HG02840 (cell line): ENCODE measurements at regions not wholly inside any gene's neighbourhood (a gene's known extent, or its start where the extent isn't known, plus 50 kb on each side); places are given as distances from the start of the nearest gene placed in this dataset.

ENCODE experiments used
- ATAC-seq: cut with Tn5 transposase; IDR thresholded peaks from one replicate; pipeline ENCODE4 v1.9.1; 2021; ENCODE audit warnings: mild to moderate bottlenecking, moderate library complexity, moderate number of reproducible peaks; ENCODE audit not compliant: unreplicated experiment, low FRiP score

DNA sequence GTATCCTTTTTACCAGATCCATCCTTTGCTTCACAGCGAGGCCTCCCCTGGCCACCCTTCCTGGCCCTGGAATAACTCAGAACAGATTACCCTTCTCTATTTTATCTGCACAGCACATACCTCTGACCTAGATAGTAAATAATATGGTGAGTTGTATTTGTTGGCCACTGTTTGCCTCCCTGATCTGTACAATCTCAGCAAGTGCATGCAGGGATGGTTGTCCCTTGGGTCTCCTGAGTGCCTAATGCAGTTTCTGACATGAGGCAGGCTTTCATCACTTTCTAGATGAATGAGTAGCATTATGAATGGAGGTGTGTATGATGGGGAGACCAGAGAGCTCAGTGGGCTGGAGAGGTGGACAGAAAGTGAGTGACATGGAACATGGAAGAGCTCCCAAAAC, 525.1 kb upstream of the IGFBP3 start:
- ATAC-seq = no peak

DNA sequence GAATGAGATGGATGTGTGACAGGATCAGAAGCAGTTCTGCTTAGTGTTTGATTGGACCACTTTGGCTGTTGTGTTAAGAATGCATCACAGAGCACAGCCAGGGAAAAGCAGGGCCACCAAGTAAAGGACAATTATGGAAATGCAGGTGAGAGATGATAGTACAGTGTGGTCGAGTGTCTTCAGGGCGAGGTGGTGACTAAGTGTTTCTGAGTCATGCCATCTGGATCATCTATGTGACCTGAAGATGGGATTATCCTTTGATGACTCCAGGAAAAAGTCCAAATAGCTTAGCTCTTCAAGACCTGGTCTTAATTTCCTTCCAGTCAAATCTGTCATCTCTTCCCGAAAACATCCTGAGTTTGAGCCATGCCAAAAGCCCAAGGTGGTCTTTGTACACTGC, 523.2 kb upstream of the IGFBP3 start:
- ATAC-seq = no peak

DNA sequence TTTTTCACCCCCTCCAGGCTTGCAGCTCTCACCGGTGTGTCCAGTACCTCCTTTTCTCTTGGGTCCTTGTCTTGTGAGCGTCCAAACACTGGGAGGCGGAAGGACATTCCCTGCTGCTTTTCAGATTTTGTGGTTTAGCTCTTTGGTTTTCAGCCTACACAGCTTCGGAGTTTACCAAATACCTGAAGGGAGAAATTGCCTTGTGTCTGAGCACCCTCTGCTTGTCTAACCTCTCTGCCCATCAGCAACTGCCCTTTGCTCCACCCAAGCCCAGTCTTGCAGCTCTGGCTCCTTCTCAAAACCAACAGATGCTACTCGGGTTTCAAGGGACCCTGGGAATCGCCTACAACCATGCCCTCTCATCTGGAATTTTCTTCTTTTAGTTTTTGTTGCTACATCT, 519.1 kb upstream of the IGFBP3 start:
- no peak for ATAC-seq

DNA sequence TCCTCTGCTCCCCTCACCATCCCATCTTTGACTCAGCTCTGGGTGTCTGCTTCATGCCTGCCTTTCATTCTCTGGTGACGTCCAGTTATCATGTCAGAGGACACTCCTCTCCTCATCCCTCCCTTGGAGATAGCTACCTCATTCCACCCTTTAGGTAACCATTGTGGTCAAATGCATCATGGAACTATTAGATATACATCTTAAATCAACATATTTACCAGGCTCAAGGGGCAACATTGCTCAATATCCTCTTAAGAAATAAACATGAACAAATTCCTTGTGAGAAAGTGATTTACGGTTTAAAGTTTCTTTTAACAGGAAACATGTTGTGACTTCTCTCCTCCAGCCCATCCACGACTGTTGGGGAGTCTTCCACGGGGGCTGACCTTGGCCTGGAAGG, 511.6 kb upstream of the IGFBP3 start:
- no peak for ATAC-seq

DNA sequence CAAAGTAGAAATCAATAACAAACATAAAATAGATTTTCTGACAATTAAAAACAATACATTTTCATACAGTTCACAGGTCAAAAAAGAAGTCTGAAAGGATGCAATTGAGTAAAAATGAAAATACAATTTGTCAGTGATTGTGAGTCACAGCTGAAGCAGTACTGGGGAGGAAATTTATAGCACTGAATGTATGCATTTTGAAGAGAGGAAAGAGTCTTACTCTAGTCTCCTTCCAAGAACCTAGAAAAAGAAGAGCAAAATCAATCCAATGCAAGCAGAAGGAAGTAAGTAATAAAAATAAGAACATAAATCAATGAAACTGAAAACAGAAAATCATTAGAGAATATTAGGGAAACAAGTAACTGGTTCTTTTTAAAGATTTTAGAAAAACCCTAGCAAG, 507.2 kb upstream of the IGFBP3 start:
- no peak for ATAC-seq

DNA sequence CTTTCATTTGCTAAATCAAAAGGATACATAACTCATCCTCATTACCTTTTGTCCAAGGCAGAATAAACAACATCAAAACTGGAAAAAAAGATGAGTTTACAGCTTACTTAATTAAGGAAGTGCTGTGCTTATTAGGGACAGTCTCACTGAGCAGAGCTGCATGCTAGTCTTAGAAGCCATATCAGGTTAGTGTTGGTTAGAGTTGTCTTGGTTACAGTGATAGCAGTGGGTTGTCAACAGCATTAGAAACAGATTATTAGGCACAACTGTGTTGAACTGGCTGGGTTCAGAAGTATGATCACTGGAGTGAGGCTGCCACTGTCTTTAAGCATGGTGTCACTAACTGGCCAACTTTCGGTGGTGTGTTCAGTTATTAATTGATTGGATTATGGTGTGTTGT, 503.9 kb upstream of the IGFBP3 start:
- no peak for ATAC-seq

DNA sequence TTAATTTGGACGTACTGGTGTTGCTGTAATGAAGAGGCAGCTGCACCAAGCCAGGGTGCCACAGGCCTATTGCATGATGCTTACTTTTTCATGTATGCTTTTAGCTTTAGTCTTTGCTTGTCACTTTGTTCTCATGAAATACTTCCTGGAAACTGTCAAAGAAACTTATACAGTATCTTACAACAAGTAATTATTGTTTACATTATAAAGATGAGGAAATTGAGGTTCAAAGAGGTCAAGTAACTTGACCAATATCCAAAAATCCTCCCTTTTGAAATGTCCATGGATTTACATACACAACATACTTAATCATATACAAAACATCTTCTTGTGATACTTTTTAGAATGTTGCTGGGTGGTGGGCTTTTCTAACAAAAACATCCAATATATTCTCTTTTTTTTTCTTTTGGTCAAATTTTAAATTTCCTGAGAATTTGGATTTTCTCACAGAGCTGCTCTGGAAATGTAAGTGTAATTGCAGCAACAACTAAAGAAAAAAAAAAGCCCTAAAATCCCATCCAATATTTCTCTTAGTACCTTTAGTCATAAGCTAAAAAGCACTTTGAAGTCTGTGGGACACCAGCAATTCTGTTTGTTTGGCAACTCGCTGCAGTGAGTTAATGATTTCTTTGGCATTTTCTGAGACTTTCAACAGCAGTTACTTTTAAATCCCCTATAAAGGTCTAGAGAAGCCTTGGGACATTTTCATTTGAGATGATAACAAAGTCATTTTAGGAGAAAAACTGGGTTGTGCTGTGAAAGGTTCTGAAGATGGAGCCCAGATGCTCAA, 500.6 kb upstream of the IGFBP3 start:
- no peak for ATAC-seq

DNA sequence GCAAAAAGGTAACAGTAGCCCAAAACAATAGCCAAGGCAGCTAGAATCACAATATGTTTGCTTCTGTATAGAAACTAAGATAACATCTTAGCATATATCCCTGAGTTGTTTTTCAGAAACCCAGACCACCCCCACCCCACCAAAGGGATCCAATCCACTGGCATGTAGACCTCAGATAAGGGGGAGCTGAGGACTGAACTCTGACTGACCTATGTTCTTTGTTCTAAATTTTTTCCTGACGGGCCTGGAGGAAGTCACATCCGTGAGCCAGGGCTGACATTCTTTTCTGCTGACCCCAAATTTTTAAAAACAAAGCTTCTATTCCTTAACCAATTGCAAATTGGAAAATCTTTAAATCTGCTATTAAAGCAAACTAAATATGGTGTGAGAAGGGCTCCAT, 493.9 kb upstream of the IGFBP3 start:
- ATAC-seq = no peak

DNA sequence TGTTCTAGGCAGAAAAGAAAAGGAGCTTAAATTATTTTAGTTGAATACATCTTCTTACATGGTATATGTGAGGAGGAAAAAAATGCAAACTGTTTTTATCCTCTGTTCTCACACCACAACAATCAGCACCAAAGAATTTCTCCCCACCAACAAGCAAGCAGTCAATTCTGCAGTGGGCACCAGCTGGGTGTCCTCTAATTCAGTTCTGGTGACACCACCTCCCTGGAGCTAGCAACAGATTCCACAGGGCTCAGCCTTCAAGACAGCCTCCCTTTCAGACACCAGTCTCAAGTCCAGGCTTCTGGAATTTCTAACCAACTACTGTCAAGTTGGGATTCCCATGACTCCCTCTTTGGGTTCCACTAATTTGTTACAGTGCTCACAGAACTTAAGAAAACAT, 490.2 kb upstream of the IGFBP3 start:
- ATAC-seq = no peak

DNA sequence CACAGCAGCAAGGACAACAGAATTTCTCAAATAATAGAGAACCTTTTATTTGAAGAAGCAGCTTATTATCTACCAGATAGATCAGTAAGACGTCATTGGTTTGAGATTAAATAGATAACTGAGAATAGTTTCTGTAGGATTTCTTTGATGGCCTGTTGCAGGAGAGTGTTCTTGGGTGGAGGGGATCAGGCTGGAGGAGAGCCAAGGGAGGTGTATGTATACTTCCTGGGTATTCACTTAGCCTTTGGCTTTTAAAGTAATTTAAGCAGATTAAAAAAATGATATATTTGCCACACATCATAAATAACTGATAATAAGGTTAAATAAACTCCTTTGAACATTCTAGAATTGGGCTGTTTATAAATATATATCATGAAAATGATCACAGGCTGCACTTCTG, 486.1 kb upstream of the IGFBP3 start:
- ATAC-seq = no peak

DNA sequence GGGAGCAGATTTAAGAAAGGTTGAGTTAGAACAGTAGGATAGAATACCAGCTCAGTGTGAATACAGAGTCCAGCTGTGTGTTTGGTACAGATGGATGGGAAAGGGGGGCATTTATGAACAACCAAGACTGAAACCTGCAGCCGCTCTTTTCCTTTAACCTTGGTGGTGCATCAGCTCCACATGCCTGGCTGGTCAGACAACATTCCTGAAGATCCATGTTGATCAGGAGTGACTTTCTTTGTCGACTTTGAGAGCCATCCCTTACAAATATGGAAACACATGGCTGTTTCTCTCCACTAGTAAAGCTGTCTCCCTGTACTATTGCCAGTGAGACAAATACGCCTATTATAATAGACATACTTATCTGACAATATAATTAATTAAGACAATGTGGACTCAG, 476.5 kb upstream of the IGFBP3 start:
- ATAC-seq = no peak

DNA sequence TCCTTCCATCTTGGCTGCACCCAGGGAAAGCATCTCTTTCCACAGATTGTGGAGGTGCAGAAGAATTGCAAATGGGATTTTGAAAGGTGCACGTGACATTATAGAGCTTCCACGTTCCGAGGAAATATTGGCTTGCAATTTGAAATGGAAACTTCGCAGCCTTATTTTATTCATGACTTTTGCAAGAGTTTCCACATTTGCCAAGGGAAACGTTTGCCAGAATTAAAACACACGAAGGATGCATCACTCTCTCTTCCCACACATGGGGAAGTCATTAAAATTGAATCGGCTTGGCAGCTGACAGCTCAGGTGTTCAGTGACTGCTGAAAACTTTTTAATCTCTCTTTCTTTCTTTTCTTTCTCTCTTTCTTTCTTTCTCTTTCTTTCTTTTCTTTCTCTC, 475.4 kb upstream of the IGFBP3 start:
- ATAC-seq = no peak

DNA sequence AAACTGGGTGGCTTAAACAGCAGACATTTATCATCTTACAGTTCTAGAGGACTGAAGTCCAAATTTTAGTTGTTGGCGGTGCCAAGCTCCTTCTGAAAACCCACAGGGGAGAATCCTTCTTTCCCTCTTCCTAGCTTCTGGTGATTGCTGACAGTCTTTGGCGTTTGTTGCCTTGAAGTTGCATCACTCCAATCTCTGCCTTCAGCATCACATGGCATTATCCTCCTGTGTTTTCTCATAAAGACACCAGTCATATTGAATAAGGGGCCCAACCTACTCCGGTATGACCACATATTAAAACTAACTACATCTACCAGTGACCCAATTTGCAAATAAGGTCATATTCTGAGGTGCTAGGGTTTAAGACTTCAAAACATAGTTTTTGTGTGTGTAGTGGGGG, 472.1 kb upstream of the IGFBP3 start:
- ATAC-seq = no peak

DNA sequence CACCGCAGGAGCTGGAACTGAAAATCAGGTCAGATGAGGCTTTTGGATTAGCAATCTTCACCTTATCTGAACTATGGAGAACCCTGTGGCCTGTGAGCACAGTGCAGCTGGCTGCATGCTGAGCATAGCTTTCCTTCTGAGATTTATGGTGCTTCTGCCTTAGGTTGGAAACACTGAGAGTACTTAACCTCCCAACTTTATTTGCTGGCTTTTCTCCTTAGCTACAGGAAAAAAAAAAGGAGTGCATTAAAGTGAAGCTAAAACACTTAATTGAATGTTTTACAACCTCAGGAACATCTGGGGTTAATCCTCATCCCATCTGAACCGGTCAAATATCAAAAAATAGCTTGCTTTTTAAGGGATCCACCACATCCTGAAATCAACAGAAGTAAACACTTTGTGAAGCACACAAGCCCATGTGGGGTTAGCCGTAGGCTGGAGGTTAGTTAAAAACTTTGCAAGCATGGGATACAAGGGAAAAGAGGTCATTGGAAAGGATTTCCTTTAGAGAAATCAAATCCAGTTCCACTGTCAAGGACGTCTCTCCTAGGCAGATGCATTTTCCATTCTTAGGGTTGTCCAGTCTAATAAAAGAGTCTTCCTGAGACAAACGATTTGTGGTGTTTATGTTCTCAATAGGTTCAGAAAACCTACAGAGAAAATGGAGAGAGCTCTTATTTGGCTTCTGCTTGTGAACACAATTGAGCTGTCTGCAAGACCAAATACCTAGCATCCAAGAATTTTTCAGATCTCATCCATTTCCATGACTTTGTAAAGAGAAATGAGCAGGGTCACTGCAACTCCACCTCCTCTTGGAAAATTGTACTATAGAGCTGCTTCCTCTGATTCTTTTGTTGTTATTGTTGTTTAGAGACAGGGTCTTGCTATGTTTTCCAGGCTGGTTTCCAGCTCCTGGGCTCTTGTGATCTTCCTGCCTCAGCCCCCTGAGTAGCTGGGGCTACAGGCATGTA, 470.4 kb upstream of the IGFBP3 start:
- no peak for ATAC-seq

DNA sequence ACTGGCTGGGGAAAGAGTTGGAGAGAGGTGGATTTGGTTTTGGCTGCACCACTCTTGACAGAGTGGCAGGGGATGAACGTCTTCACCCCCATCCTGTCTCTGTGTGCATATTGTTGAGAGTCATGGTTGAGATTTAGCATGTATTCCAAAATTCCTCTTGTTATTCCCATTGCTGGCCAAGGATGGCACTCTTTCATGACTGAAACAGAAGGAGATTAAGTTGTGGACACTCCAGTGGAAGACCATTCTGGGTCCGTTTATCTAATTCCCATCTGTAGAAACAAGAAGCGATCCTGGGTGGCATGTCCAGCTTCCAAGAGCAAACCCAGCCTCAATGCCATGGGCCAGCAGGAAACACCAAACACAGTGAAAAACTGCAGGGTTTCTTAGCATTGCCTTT, 469.0 kb upstream of the IGFBP3 start:
- ATAC-seq = no peak

DNA sequence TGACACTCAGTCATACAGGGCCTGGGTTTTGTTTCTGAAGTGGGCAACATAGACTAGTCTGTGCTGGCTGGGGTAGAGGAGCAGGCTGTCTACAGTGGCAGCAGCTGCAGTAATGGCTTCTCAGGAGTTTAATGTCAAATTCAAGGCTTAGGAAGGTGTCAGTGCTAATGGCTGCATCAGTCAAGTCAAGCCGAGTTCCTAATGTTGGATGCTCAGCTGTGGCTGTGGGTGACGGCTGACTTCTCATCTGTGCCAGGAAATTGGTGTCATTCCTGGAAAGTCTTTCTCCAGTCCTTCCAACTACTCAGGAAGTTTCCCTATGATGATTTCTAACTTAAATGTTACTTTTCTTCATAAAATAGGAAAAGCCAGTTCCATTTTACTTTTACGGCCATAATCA, 468.1 kb upstream of the IGFBP3 start:
- ATAC-seq = no peak

DNA sequence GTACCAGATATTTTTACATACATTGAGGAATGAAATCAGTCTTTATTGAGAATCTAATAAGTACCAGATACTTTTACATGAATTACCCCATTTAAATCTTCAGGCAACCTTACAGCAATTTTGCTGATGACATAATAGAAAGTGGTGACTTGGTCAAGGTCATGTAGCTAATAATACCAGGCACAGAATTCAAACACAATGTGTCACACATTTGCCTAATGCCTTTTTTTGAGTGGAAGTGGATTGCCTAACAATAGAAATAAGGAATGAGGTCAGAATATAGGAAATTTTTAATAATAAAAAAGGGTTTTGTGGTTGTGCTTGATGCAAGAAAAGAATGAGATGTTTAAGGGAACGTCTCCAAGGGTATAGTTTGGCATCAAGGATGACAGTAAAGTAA, 466.6 kb upstream of the IGFBP3 start:
- ATAC-seq = no peak

DNA sequence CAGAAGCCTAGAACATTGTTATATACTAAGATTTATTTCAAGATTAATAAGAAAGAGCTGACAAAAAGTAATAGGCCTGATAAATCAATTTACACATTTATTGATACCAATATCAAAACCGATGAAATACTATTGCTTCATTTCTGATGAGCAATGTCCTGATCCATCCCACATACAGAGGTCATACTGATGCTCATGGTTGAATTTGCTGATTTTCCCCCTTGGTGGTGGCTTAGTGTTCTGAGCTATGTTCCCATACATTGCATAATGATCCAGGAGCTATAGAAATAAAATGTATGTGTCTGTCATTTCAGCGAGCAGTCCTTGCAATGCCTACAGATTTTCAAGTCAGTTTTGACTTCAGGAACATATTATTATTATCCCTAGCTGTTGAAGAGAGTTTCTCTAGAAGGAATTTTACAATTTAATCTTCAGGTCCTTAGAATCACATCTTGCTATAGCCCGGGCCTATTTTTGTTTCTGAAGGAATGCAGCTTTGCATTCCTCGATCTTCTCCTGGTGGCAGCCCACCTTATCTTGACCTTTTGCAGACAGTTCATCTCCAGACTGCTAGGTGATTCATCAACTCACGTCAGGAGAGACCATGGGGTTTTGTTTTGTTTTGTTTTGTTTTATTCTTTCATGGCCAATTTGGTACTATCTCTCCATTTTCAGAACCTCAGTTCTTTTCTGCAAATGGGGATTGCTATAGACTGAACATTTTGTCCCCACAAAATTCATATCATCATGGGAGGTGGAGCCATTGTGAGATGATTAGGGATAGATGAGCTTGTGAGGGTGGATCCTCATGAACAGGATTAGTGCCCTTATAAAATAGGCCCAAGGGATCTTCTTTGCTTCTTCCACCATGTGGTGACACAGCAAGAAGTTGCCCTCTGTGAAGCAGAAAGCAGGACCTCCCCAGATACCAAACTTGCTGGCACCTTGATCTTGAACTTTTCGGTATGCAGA, 465.6 kb upstream of the IGFBP3 start:
- ATAC-seq = no peak

DNA sequence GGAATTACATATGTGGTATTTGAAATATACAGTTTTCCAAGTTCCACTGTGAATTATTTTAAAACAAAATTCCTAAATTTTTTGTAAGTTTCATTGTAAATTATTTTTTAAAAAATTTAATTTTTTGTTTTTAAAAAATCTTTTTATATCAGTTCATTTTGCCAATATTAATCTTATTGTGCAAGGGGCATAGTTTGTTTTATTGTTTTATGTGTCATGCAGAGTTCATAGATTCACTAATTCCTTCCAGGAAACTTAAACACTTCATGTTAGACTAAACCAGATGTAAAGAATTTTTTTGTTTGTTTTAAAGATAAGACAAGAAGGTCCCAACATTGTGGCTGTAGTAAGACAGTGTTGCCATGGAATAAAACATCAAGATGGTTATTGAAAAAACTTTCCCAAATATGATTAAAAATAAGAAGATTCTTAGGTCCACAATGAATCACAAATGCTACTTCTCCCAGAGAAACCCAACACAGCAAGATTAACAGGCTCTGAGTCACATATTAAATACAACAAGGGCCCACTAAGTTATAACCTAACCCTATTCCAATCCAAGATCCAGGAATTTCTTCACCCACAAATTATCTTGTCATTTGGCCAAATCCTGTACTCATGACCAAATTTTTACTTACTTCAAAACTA, 464.7 kb upstream of the IGFBP3 start:
- ATAC-seq = no peak

DNA sequence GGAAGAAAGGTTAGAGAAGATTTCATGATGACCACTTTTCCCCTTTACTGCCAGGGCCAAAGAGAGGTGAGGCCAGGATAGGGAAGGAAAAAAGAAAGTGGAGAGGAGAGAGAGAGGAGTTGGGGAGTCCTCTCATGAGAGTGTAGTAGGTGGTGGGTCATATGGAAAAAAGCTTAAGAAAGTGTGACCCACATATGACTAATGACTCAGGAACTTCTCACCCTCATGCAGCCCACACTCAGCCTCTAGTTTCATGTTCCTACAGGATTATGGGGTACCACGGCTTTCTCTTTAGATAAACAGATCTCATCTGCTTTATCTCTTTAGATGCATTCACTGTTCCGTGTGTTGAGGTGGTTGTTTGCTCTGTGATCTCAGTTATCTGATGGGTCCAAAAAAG, 462.5 kb upstream of the IGFBP3 start:
- no peak for ATAC-seq
